ENCODE measurements at regions not wholly inside any gene's neighbourhood (a gene's known extent, or its start where the extent isn't known, plus 50 kb on each side); places are given as distances from the start of the nearest gene placed in this dataset.

DNA sequence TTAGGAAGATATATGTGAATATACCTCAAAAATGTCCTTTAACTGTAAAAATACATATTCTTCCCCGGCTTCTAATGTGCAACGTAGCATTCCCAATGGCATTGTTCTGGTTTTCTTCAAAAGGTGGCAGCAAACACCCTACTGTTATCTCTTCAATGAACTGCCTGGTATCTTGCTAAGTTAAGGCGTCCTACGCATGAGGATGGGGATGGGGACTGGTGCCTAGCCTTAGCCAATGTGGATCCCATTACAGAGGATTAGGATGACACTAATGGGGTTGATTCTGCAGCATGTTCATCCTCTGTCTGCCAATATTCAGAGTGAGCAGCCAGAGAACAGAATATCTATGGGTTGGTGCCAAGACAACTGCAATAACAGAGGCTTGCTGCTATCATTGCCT is 334.9 kb upstream of the ADGRL3 start:
- Histone ChIP-seq H3K9me3 (ENCODE audit: low read depth, low read length) (peaks cover 2% of the 10 kb centered on the region), H4K20me1 (ENCODE audit: insufficient read depth, low read length) (no peaks in the 10 kb centered on the region), H3K4me3 (ENCODE audit: insufficient read depth, low read length) (no peak overlapping the region), H3K27ac (ENCODE audit: low read depth, low read length) (no peak overlapping the region), H3K4me1 (ENCODE audit: insufficient read depth, low read length) (no peaks in the 10 kb centered on the region), H3K36me3 (ENCODE audit: insufficient read depth, low read length) (no peaks in the 10 kb centered on the region), H3K4me2 (ENCODE audit: insufficient read depth, low read length) (no peak overlapping the region), H3K79me2 (ENCODE audit: insufficient read depth, low read length) (no peaks in the 10 kb centered on the region), H3K27me3 (ENCODE audit: insufficient read depth, low read length) (no peaks in the 10 kb centered on the region), H2AFZ (ENCODE audit: low read length) (no peak overlapping the region)
- TF ChIP-seq, protein P1, sequence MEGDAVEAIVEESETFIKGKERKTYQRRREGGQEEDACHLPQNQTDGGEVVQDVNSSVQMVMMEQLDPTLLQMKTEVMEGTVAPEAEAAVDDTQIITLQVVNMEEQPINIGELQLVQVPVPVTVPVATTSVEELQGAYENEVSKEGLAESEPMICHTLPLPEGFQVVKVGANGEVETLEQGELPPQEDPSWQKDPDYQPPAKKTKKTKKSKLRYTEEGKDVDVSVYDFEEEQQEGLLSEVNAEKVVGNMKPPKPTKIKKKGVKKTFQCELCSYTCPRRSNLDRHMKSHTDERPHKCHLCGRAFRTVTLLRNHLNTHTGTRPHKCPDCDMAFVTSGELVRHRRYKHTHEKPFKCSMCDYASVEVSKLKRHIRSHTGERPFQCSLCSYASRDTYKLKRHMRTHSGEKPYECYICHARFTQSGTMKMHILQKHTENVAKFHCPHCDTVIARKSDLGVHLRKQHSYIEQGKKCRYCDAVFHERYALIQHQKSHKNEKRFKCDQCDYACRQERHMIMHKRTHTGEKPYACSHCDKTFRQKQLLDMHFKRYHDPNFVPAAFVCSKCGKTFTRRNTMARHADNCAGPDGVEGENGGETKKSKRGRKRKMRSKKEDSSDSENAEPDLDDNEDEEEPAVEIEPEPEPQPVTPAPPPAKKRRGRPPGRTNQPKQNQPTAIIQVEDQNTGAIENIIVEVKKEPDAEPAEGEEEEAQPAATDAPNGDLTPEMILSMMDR (IDR thresholded peaks at IDR 0.05; ENCODE audit: extremely low read depth, low read depth, low read length), result no peak
- peak; percentile 31 for DNase-seq (ENCODE audit: insufficient read length, low spot score, missing footprints)

DNA sequence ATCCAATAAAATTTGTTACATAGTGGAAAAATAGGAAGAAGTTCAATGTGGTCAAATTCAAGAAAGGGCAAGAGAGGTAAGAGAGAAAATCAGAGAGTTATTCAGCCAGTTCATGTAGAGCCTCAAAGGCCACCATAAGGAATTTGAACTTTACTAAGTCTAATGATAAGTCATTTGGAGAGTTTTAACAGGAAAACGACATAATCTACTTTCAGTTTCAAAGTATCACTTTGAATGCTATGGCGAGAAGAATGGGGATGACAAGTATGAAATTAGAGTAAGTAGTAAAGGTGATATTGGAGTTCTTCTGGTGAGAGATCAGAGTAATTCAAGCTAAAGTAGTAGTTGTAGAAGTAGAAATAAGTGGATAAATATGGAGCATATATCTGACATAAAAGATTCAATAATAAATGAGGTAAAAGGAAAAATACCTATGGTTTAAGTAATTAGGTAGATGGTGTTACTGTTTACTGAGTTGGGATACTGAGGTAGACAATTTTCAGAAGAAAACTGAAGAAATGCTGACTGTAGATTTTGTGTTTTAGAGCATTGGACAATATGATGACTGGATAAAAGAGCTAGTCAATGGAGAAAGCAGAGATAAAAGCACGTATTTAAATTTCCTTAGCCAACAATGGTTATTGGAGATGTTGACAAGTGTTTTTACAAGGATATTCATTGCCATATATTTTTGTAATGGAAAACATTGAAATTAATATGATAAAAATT is 331.7 kb upstream of the ADGRL3 start:
- Histone ChIP-seq H3K36me3 (ENCODE audit: insufficient read depth, low read length) (no peaks in the 10 kb centered on the region), H4K20me1 (ENCODE audit: insufficient read depth, low read length) (no peaks in the 10 kb centered on the region), H3K79me2 (ENCODE audit: insufficient read depth, low read length) (no peaks in the 10 kb centered on the region), H3K4me2 (ENCODE audit: insufficient read depth, low read length) (no peak overlapping the region), H3K9me3 (ENCODE audit: low read depth, low read length) (no peaks in the 10 kb centered on the region), H3K27ac (ENCODE audit: low read depth, low read length) (no peak overlapping the region), H3K27me3 (ENCODE audit: insufficient read depth, low read length) (no peaks in the 10 kb centered on the region), H3K4me1 (ENCODE audit: insufficient read depth, low read length) (no peaks in the 10 kb centered on the region), H2AFZ (ENCODE audit: low read length) (no peak overlapping the region), H3K4me3 (ENCODE audit: insufficient read depth, low read length) (no peak overlapping the region)
- TF ChIP-seq, protein P1 (IDR thresholded peaks at IDR 0.05; ENCODE audit: extremely low read depth, low read depth, low read length), result no peak
- no peak for DNase-seq (ENCODE audit: insufficient read length, low spot score, missing footprints)

DNA sequence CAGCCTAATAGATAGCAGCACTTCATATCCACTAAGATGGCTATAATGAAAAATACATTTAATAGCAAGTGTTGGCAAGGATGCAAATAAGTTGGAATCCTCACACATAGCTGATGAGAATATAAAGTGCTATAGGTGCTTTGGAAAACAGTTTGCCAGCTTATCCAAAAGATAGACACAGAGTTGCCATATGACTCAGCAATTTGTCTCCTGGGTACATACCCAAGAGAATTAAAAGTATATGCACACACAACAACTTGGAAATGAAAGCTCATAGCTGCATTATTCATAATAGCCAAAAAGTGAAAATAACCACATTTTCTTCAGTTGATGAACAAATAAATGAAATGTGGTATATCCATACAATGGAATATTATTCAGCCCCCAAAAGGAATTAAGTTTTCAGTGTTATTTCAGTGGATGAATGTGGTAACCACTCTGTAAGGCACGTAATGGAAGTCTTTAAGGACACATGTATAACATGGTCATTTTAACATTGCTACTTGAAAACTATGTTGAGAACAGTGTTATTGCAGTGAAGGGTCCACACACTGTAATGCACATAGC is 320.9 kb upstream of the ADGRL3 start:
- no peak for DNase-seq (ENCODE audit: insufficient read length, low spot score, missing footprints)

DNA sequence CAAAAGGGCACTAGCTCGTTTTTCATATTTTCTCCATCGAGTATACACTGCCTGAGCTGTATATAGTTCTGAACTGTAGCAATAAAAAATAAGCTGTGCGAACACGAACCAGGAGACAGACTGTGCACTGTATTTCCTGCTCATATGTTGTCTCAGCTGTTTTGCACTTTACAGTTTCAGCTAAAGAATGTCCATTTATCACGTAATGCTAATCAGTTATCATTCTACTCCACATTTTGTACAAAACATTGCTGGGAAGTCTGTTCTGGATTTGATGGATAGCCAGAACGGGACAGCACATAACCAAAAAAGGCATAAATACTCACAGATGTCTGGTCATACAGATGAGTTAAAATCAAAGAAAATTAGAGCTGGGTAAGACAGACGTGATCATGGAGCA is 315.5 kb upstream of the ADGRL3 start:
- H3K9me3 ChIP-seq (ENCODE audit: low read depth, low read length), result no peaks in the 10 kb centered on the region

More for the DNA sequence above, 320.9 kb upstream of the ADGRL3 start:
- TF ChIP-seq, protein P1 (IDR thresholded peaks at IDR 0.05; ENCODE audit: extremely low read depth, low read depth, low read length), result no peak
- Histone ChIP-seq H3K4me1 (ENCODE audit: insufficient read depth, low read length) (no peaks in the 10 kb centered on the region), H3K79me2 (ENCODE audit: insufficient read depth, low read length) (no peaks in the 10 kb centered on the region), H3K4me3 (ENCODE audit: insufficient read depth, low read length) (no peak overlapping the region), H3K36me3 (ENCODE audit: insufficient read depth, low read length) (no peaks in the 10 kb centered on the region), H2AFZ (ENCODE audit: low read length) (no peak overlapping the region), H3K9me3 (ENCODE audit: low read depth, low read length) (no peaks in the 10 kb centered on the region), H3K4me2 (ENCODE audit: insufficient read depth, low read length) (no peak overlapping the region), H3K27me3 (ENCODE audit: insufficient read depth, low read length) (no peaks in the 10 kb centered on the region), H4K20me1 (ENCODE audit: insufficient read depth, low read length) (no peaks in the 10 kb centered on the region), H3K27ac (ENCODE audit: low read depth, low read length) (no peak overlapping the region)

More for the DNA sequence above, 315.5 kb upstream of the ADGRL3 start:
- H3K27ac ChIP-seq (ENCODE audit: low read depth, low read length), result no peak overlapping the region
- no peaks in the 10 kb centered on the region for H3K27me3 ChIP-seq (ENCODE audit: insufficient read depth, low read length)
- TF ChIP-seq, protein P1 (IDR thresholded peaks at IDR 0.05; ENCODE audit: extremely low read depth, low read depth, low read length), result no peak
- H4K20me1 ChIP-seq (ENCODE audit: insufficient read depth, low read length), result no peaks in the 10 kb centered on the region
- peak overlapping the region; percentile 27 for H2AFZ ChIP-seq (ENCODE audit: low read length)
- peak overlapping the region; percentile 39 for H3K4me2 ChIP-seq (ENCODE audit: insufficient read depth, low read length)
- H3K4me3 ChIP-seq (ENCODE audit: insufficient read depth, low read length), result peak overlapping the region; percentile 2
- no peaks in the 10 kb centered on the region for H3K4me1 ChIP-seq (ENCODE audit: insufficient read depth, low read length)
- H3K79me2 ChIP-seq (ENCODE audit: insufficient read depth, low read length), result no peaks in the 10 kb centered on the region
- DNase-seq (ENCODE audit: insufficient read length, low spot score, missing footprints), result no peak
- H3K36me3 ChIP-seq (ENCODE audit: insufficient read depth, low read length), result no peaks in the 10 kb centered on the region

Measured in osteoblast (primary cell).